Panc1 (cell line): ENCODE measurements at regions not wholly inside any gene's neighbourhood (a gene's known extent, or its start where the extent isn't known, plus 50 kb on each side); places are given as distances from the start of the nearest gene placed in this dataset.

ENCODE experiments used
- ATAC-seq: fragments of 200-7000 bp; cut with Tn5 transposase; 2 replicates; pipeline ENCODE4 v1.9.1; 2020; ENCODE audit warnings: mild to moderate bottlenecking, moderate library complexity
- BruUV-seq: library from RNA; stranded (reverse); fragments of 400-500 nt; replicated peaks from 2 replicates; lab custom pipeline; 2021; lab: Mats Ljungman, UMichigan
- CTCF ChIA-PET: fragments of 300-600 bp; sonication (Branson Sonifier 250); formaldehyde crosslinking; loops from one replicate; lab custom pipeline; 2022; ENCODE audit warnings: antibody characterized with exemption; lab: Charles Lee
- POLR2A ChIA-PET: fragments of 300-600 bp; sonication (Branson Sonifier 250); formaldehyde crosslinking; loops from one replicate; lab custom pipeline; 2022; ENCODE audit warnings: antibody characterized with exemption; lab: Charles Lee
- DNase-seq: peaks from one replicate; pipeline ENCODE4 v3.0.0-alpha.2; 2010; ENCODE audit warnings: low read depth, low spot score
- H3K27ac ChIP-seq: 2 replicates; pipeline ENCODE4 v1.5.1; 2011; ENCODE audit warnings: mild to moderate bottlenecking, low read length, inconsistent platforms
- H3K27me3 ChIP-seq: fragments of 200-500 bp; sonication (Bioruptor generic); 2 replicates; pipeline ENCODE4 v1.6.0; 2014; ENCODE audit warnings: low read length, inconsistent platforms; ENCODE audit not compliant: control insufficient read depth, insufficient read depth
- H3K36me3 ChIP-seq: fragments of 200-500 bp; sonication (Bioruptor generic); 2 replicates; pipeline ENCODE4 v1.5.1; 2014; ENCODE audit warnings: inconsistent platforms, mild to moderate bottlenecking, low read length, moderate library complexity; ENCODE audit not compliant: control insufficient read depth, insufficient read depth
- H3K4me1 ChIP-seq: 2 replicates; pipeline ENCODE4 v1.5.1; 2011; ENCODE audit warnings: inconsistent platforms, mild to moderate bottlenecking, low read length, moderate library complexity; ENCODE audit not compliant: control insufficient read depth, insufficient read depth
- H3K4me3 ChIP-seq, 2 experiments: 2 replicates each; pipeline ENCODE4 v1.5.1; 2011 to 2012; ENCODE audit warnings: low read depth in 2 of 2, low read length in 2 of 2, mild to moderate bottlenecking in 2 of 2, inconsistent platforms in 1 of 2, moderate library complexity in 1 of 2
- H3K9me3 ChIP-seq: fragments of 200-500 bp; sonication (Bioruptor generic); 2 replicates; pipeline ENCODE4 v1.5.1; 2014; ENCODE audit warnings: low read depth, mild to moderate bottlenecking, inconsistent platforms, low read length, moderate library complexity; ENCODE audit not compliant: control insufficient read depth, insufficient read depth
- CTCF ChIP-seq: fragments of 450-650 bp; IDR thresholded peaks from 2 replicates; pipeline ENCODE4 v1.5.1; 2017; ENCODE audit warnings: mild to moderate bottlenecking
- POLR2AphosphoS5 ChIP-seq: IDR thresholded peaks from 2 replicates; pipeline ENCODE4 v1.6.1; 2012; ENCODE audit warnings: mild to moderate bottlenecking, low read depth, low read length, moderate library complexity
- REST ChIP-seq, 2 experiments: IDR thresholded peaks; 2 replicates each; pipeline ENCODE4 v1.6.1; 2011 to 2012; ENCODE audit warnings: low read depth in 2 of 2, control low read depth in 1 of 2, low read length in 1 of 2, mild to moderate bottlenecking in 1 of 2, moderate library complexity in 1 of 2; ENCODE audit not compliant: insufficient read depth in 1 of 2
- SIN3A ChIP-seq: IDR thresholded peaks from 2 replicates; pipeline ENCODE4 v1.6.1; 2012; ENCODE audit warnings: low read depth, mild to moderate bottlenecking, low read length, moderate library complexity, borderline replicate concordance; ENCODE audit not compliant: insufficient read depth
- TCF7L2 ChIP-seq: IDR thresholded peaks from 2 replicates; pipeline ENCODE4 v1.6.1; 2011; ENCODE audit warnings: mild to moderate bottlenecking, low read depth, low read length, inconsistent platforms
- in situ Hi-C: cut with HindIII; loops from 2 replicates; pipeline ENCODE4 v1.10.0; 2016; ENCODE audit warnings: low sequenced_read_pairs, low pct_unique_long_range_greater_than_20kb
- intact Hi-C: fragments of 100-400 bp; cut with micrococcal nuclease; formaldehyde crosslinking; loops from one replicate; pipeline ENCODE4 v1.10.0; 2022; ENCODE audit not compliant: unreplicated experiment

DNA sequence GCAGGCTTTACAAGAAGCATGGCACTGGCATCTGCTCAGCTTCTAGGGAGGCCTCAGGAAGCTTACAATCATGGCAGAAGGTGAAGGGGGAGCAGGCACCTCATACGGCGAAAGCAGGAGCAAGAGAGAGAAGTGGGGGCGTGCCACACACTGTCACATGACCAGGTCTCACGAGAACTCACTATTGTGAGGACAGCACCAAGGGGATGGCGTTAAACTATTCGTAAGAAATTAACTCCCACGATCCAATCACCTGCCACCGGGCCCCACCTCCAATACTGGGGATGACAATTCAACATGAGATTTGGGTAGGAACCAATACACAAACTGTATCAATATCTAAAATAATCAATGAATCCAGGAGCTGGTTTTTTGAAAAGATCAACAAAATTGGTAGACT, 156.0 kb upstream of the DPP10 start:
- Histone ChIP-seq H3K36me3 (no peaks in the 10 kb centered on the region), H3K4me3 (no peak overlapping the region), H3K9me3 (no peaks in the 10 kb centered on the region), H3K27ac (no peak overlapping the region), H3K27me3 (no peaks in the 10 kb centered on the region), H3K4me1 (no peaks in the 10 kb centered on the region)
- intact Hi-C loops, result no loop called here
- BruUV-seq, result no TSS peak
- POLR2A ChIA-PET, result no interaction called here
- CTCF ChIA-PET, result no interaction called here
- TF ChIP-seq TCF7L2 (no peak), POLR2AphosphoS5 (no peak), CTCF (no peak)
- ATAC-seq (no peak), DNase-seq (no peak)
- in situ Hi-C loops, result no loop called here

DNA sequence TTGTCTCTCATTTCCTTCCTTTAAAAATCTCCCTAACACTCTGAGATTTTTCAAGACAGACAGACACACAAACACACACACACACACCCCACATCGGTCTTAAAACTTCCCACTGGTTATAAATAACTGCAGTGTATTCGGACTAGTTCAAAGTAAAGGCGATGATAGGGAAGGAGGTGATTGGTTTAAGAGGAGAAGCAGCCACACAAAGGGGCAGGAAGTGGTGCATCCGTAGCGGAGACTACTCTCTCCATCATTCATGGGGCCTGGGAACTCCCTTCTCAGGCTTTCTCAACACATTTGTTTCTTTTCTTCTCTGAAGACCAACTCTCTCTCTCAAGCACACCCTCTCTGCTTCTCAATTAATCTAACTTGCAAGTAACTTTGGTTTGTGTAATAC, 149.1 kb upstream of the DPP10 start:
- ATAC-seq (no peak), DNase-seq (no peak)
- no TSS peak for BruUV-seq
- Histone ChIP-seq H3K9me3 (no peaks in the 10 kb centered on the region), H3K4me3 (no peak overlapping the region), H3K36me3 (no peaks in the 10 kb centered on the region), H3K4me1 (no peaks in the 10 kb centered on the region), H3K27ac (no peak overlapping the region), H3K27me3 (no peaks in the 10 kb centered on the region; the same call in 1 of the 2 replicates)
- no peak for TF ChIP-seq REST (IDR thresholded peaks at IDR 0.05; ENCODE audit: insufficient read depth in 1 of 2, low read depth in 2 of 2, low read length in 1 of 2)
- TF ChIP-seq CTCF, result no peak
- no peak for TF ChIP-seq TCF7L2
- no peak for TF ChIP-seq SIN3A
- no peak for TF ChIP-seq POLR2AphosphoS5
- intact Hi-C loops, result no loop called here
- in situ Hi-C loops, result no loop called here
- ChIA-PET POLR2A (no interaction called here), CTCF (no interaction called here)

DNA sequence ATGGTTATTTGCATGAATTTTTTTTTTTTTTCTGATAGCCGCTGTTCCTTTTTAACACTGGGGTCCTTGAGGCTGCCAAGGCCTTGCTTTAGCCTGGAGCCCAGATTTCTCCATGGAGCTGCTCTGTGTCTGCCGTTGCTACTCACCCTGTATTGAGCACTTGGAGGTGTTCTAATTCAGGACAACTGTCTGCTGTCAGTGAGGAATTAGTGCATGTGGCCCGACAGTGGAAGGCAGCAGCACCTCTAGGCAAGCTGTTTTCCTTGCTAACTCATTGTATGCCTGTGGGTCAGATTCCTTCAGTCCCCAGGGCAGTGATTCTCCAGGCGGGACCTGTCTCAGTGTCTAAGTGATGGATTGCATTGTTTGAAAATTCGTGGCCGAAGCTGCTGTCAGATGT, 147.7 kb upstream of the DPP10 start:
- ATAC-seq, result no peak
- no peak for DNase-seq
- no peak for TF ChIP-seq CTCF
- no peak for TF ChIP-seq SIN3A
- TF ChIP-seq TCF7L2, result no peak
- TF ChIP-seq REST (IDR thresholded peaks at IDR 0.05; ENCODE audit: insufficient read depth in 1 of 2, low read depth in 2 of 2, low read length in 1 of 2), result no peak
- no peak for TF ChIP-seq POLR2AphosphoS5
- Histone ChIP-seq H3K27me3 (no peaks in the 10 kb centered on the region; the same call in 1 of the 2 replicates), H3K36me3 (no peaks in the 10 kb centered on the region), H3K4me1 (no peaks in the 10 kb centered on the region), H3K27ac (no peak overlapping the region), H3K4me3 (no peak overlapping the region), H3K9me3 (no peaks in the 10 kb centered on the region)
- in situ Hi-C loops, result no loop called here
- ChIA-PET CTCF (no interaction called here), POLR2A (no interaction called here)
- no TSS peak for BruUV-seq
- intact Hi-C loops, result no loop called here
